Tibial artery (tissue), 4 donors: ENCODE measurements at regions not wholly inside any gene's neighbourhood (a gene's known extent, or its start where the extent isn't known, plus 50 kb on each side); places are given as distances from the start of the nearest gene placed in this dataset.

Experiments
- DNase-seq, 2 donors: peaks; one replicate each; pipeline ENCODE4 v3.0.0-alpha.2; 2019
- H3K27ac ChIP-seq, 2 donors: fragments of 200-600 bp; sonication (generic) in 1 of 2; 1 replicate in 1 of 2; 2 replicates in 1 of 2; pipeline ENCODE4 v1.5.1; 2018 to 2019; ENCODE audit warnings: mild to moderate bottlenecking in 1 of 2
- H3K27me3 ChIP-seq, 2 donors: fragments of 200-600 bp; sonication (generic) in 1 of 2; one replicate each; pipeline versions ENCODE4 v1.5.1 to v1.6.0; 2016 to 2019
- H3K36me3 ChIP-seq, 3 donors: fragments of 200-600 bp; sonication (generic) in 2 of 3; one replicate each; pipeline ENCODE4 v1.5.1; 2016 to 2019; ENCODE audit warnings: mild to moderate bottlenecking in 2 of 3
- H3K4me1 ChIP-seq, 4 donors: fragments of 200-600 bp; sonication (generic) in 2 of 4; 1 replicate in 3 of 4; 2 replicates in 1 of 4; pipeline ENCODE4 v1.5.1; 2016 to 2019
- H3K4me3 ChIP-seq, 2 donors: fragments of 200-600 bp; sonication (generic) in 1 of 2; 1 replicate in 1 of 2; 2 replicates in 1 of 2; pipeline ENCODE4 v1.5.1; 2018 to 2019; ENCODE audit warnings: mild to moderate bottlenecking in 2 of 2
- H3K9me3 ChIP-seq, 3 donors: fragments of 200-600 bp; sonication (generic) in 1 of 3; one replicate each; pipeline ENCODE4 v1.5.1; 2016 to 2019
- CTCF ChIP-seq, 2 experiments: fragments of 200-600 bp in 1 of 2; fragments of 450-650 bp in 1 of 2; IDR thresholded peaks; one replicate each; pipeline ENCODE4 v1.5.1; 2017 to 2019; ENCODE audit warnings: antibody characterized with exemption in 2 of 2, mild to moderate bottlenecking in 1 of 2, moderate library complexity in 1 of 2
- intact Hi-C: fragments of 100-400 bp; cut with DNase I; formaldehyde crosslinking; loops from one replicate; pipeline ENCODE4 v1.15.0; 2023; ENCODE audit warnings: low total_unique reads

GRCh38 chr6:164014346-164015087 lies 600.0 kb downstream of the QKI start:
- no peaks in the 10 kb centered on the region for H3K27me3 ChIP-seq
- intact Hi-C loops = no loop called here
- no peak for DNase-seq
- no peak overlapping the region for H3K4me3 ChIP-seq
- no peaks in the 10 kb centered on the region for H3K36me3 ChIP-seq
- no peaks in the 10 kb centered on the region for H3K9me3 ChIP-seq
- TF ChIP-seq CTCF (IDR thresholded peaks at IDR 0.05) = no peak
- no peak overlapping the region for H3K27ac ChIP-seq
- no peaks in the 10 kb centered on the region for H3K4me1 ChIP-seq

GRCh38 chr6:164013480-164014208 lies 599.1 kb downstream of the QKI start:
- intact Hi-C loops = no loop called here
- no peaks in the 10 kb centered on the region for H3K36me3 ChIP-seq
- no peak overlapping the region for H3K27ac ChIP-seq
- TF ChIP-seq CTCF (IDR thresholded peaks at IDR 0.05) = no peak
- no peak overlapping the region for H3K4me3 ChIP-seq
- no peaks in the 10 kb centered on the region for H3K4me1 ChIP-seq
- DNase-seq = no peak
- H3K27me3 ChIP-seq = no peaks in the 10 kb centered on the region
- H3K9me3 ChIP-seq = no peaks in the 10 kb centered on the region

- Histone ChIP-seq H3K27me3 (no peaks in the 10 kb centered on the region), H3K9me3 (no peaks in the 10 kb centered on the region), H3K4me1 (no peaks in the 10 kb centered on the region), H3K4me3 (no peak overlapping the region), H3K27ac (no peak overlapping the region), H3K36me3 (no peaks in the 10 kb centered on the region)
- intact Hi-C loops = no loop called here
- no peak for DNase-seq
- no peak for TF ChIP-seq CTCF (IDR thresholded peaks at IDR 0.05)
Observed at GRCh38 chr6:164011321-164011720, 596.8 kb downstream of the QKI start.

DNA sequence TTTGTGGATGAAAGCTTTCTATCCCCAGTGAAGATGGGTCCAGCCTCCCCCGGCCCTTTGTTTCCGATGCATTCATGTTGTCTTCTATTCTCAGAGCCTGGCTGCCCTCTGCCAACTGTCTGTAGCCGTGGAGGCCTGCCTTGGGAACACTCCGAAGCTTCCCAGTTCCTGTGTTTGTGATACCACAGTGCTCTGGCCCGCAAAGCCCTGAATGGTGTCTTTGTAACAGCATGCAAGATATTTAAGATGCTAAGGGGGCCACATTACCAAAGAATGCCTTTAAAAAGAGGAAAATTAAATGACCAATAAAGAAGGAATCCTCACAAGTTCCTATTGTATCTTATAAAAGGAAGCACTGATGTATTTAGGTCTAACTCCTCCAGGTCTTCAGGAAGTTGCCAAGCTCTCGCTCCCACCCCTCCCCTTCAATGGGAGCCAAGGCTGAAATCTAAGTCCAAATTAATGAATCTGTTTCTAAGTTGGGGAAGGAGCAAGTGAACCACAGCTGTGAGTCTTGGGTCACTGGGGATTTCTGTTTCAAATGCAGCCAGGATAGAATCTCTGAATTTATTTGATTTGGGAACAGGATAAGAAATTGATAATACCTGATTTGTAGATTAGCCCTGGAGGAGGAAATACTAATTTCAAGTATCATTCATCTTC lies 596.1 kb downstream of the QKI start:
- DNase-seq = no peak
- no peak for TF ChIP-seq CTCF (IDR thresholded peaks at IDR 0.05)

DNA sequence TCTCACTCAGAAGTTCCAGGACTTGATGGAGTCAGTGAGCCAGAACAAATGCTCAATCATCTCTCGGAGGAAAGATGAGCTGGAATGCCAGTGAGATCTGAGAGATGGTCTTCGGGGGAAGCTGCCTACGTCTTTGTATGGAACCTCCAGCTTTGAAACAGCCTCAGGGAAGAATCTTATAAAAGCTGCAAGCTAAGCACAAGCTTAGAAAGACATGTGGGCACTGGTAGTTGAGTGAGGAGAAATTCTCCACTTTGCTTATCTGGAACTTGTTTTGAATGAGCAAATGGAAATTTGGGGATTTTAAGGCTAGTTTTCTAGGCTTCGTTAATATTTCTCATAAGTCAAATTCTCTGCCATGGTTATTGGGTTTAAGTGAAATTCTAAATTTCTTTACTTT lies 594.4 kb downstream of the QKI start:
- H3K9me3 ChIP-seq = no peaks in the 10 kb centered on the region
- no peak overlapping the region for H3K4me3 ChIP-seq
- DNase-seq = no peak
- no peak for TF ChIP-seq CTCF (IDR thresholded peaks at IDR 0.05)
- H3K27ac ChIP-seq = no peak overlapping the region
- no peaks in the 10 kb centered on the region for H3K27me3 ChIP-seq
- no peaks in the 10 kb centered on the region for H3K4me1 ChIP-seq
- intact Hi-C loops = no loop called here
- no peaks in the 10 kb centered on the region for H3K36me3 ChIP-seq

More for the DNA sequence above, 596.1 kb downstream of the QKI start:
- Histone ChIP-seq H3K27me3 (no peaks in the 10 kb centered on the region), H3K9me3 (no peaks in the 10 kb centered on the region), H3K36me3 (no peaks in the 10 kb centered on the region), H3K4me1 (no peaks in the 10 kb centered on the region), H3K4me3 (no peak overlapping the region), H3K27ac (no peak overlapping the region)
- intact Hi-C loops = no loop called here
